CD4-positive, alpha-beta memory T cell (primary cell): ENCODE measurements at regions not wholly inside any gene's neighbourhood (a gene's known extent, or its start where the extent isn't known, plus 50 kb on each side); places are given as distances from the start of the nearest gene placed in this dataset.
"Not testable (repeated sequence)": the region's sequence is repeated elsewhere in the genome, so short reads cannot be mapped to it uniquely, and the experiment has no call there.

Experiments used
- CTCF ChIA-PET: fragments of 350-600 bp; sonication (Branson Sonifier 250); formaldehyde crosslinking; loops from one replicate; lab custom pipeline; 2021; ENCODE audit warnings: inconsistent platforms; ENCODE audit not compliant: partially characterized antibody; lab: Charles Lee
- POLR2A ChIA-PET: fragments of 350-600 bp; sonication (Branson Sonifier 250); formaldehyde crosslinking; loops from one replicate; lab custom pipeline; 2021; ENCODE audit not compliant: partially characterized antibody; lab: Charles Lee
- DNase-seq, 5 donors: peaks; one replicate each; pipeline versions ENCODE4 v3.0.0 to v3.0.0-alpha.2; 2020 to 2022; ENCODE audit warnings: mixed read lengths in 1 of 5
- H3K27ac ChIP-seq: one replicate; pipeline ENCODE4 v1.7.0; 2013; ENCODE audit warnings: low read depth, low read length
- H3K27me3 ChIP-seq: 2 replicates; pipeline ENCODE4 v1.7.0; 2013; ENCODE audit warnings: mild to moderate bottlenecking, low read length, moderate library complexity; ENCODE audit not compliant: insufficient read depth
- H3K36me3 ChIP-seq: 2 replicates; pipeline ENCODE4 v1.7.0; 2013; ENCODE audit warnings: mild to moderate bottlenecking, low read length, moderate library complexity; ENCODE audit not compliant: insufficient read depth
- H3K4me1 ChIP-seq: 2 replicates; pipeline ENCODE4 v1.7.0; 2013; ENCODE audit warnings: mild to moderate bottlenecking, low read length, moderate library complexity; ENCODE audit not compliant: insufficient read depth
- H3K4me3 ChIP-seq, 2 donors: one replicate each; pipeline ENCODE4 v1.7.0; 2013; ENCODE audit warnings: low read length in 2 of 2, mild to moderate bottlenecking in 1 of 2
- H3K9me3 ChIP-seq, 2 donors: one replicate each; pipeline ENCODE4 v1.7.0; 2013; ENCODE audit warnings: low read length in 2 of 2, control low read depth in 1 of 2; ENCODE audit not compliant: control insufficient read depth in 1 of 2
- H3K27ac Mint-ChIP-seq, 7 donors: one replicate each; pipeline ENCODE4 v1.8.0; 2020 to 2021; ENCODE audit warnings: mixed read lengths in 7 of 7, mild to moderate bottlenecking in 6 of 7, inconsistent platforms in 3 of 7, moderate library complexity in 3 of 7
- H3K27me3 Mint-ChIP-seq, 2 donors: one replicate each; pipeline ENCODE4 v1.8.0; 2020 to 2021; ENCODE audit warnings: mixed read lengths in 2 of 2
- H3K36me3 Mint-ChIP-seq, 2 donors: one replicate each; pipeline ENCODE4 v1.8.0; 2020 to 2021; ENCODE audit warnings: mixed read lengths in 2 of 2, inconsistent platforms in 1 of 2, mild to moderate bottlenecking in 1 of 2
- H3K4me1 Mint-ChIP-seq, 4 donors: one replicate each; pipeline ENCODE4 v1.8.0; 2020 to 2021; ENCODE audit warnings: mixed read lengths in 4 of 4, mild to moderate bottlenecking in 1 of 4
- H3K4me3 Mint-ChIP-seq, 8 donors: one replicate each; pipeline ENCODE4 v1.8.0; 2020 to 2021; ENCODE audit warnings: mixed read lengths in 8 of 8, mild to moderate bottlenecking in 7 of 8, moderate library complexity in 6 of 8, inconsistent platforms in 3 of 8
- H3K9me3 Mint-ChIP-seq, 8 donors: one replicate each; pipeline ENCODE4 v1.8.0; 2020 to 2021; ENCODE audit warnings: mixed read lengths in 8 of 8, mild to moderate bottlenecking in 5 of 8, inconsistent platforms in 3 of 8, moderate library complexity in 1 of 8
- intact Hi-C: fragments of 100-400 bp; cut with micrococcal nuclease; formaldehyde crosslinking; loops from one replicate; pipeline ENCODE4 v1.15.1; 2023

DNA sequence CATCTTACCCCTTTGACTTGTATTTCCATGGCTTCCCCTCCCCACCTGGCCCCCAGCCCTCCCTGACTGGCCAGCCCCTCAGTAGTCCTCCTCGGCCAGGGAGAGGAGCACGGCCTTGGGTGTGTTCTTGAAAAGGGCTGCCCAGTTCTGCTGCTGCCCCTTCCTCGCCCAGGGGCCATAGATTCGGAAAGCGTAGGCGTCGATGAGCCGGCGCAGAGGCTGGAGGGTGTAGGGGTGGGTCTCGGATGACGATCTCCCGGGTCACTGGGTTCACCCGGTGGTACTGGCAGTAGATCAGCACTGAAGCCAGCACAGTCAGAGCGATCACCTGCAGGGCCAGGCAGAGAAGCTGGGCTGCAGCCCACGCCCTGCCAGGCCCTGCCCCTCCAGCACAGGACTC, 71.7 kb downstream of the ZNF479 start:
- not testable (repeated sequence) for H3K9me3 Mint-ChIP-seq

GRCh38 chr7:57016341-57016740, 115.9 kb downstream of the ZNF479 start:
- H3K4me3 Mint-ChIP-seq, H3K27ac ChIP-seq, H3K4me1 ChIP-seq, DNase-seq, H3K4me1 Mint-ChIP-seq, POLR2A ChIA-PET, H3K27me3 ChIP-seq, H3K27ac Mint-ChIP-seq, H3K36me3 Mint-ChIP-seq, H3K4me3 ChIP-seq, H3K27me3 Mint-ChIP-seq, H3K9me3 ChIP-seq, H3K36me3 ChIP-seq, intact Hi-C loops, H3K9me3 Mint-ChIP-seq, CTCF ChIA-PET: not testable (repeated sequence)

More for the DNA sequence above, 71.7 kb downstream of the ZNF479 start:
- H3K36me3 Mint-ChIP-seq, POLR2A ChIA-PET, H3K4me1 ChIP-seq, H3K36me3 ChIP-seq, H3K27ac Mint-ChIP-seq, DNase-seq, intact Hi-C loops, H3K27me3 Mint-ChIP-seq, H3K27ac ChIP-seq, H3K27me3 ChIP-seq, CTCF ChIA-PET, H3K4me3 ChIP-seq, H3K4me3 Mint-ChIP-seq, H3K9me3 ChIP-seq, H3K4me1 Mint-ChIP-seq: not testable (repeated sequence)

DNA sequence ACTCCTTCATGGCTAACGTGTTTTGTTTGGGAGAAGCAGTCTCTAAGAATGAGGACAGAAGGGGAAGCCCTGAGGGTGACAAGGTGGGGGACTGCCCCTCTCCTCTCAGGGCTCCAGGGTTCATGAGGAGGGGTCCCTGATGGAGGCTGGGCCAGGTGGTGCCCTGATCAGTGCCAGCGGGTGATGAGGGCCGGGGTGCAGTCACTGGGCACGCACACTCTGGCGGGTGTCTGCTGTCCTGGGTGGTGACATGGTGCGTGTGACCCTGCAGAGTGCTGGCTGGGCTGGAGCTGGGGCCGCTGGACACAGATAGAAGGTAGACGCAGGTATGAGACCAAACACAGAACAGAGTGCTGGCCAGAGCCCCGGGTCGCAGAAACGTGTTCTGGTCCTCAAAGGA, 118.5 kb downstream of the ZNF479 start:
- intact Hi-C loops, H3K27me3 ChIP-seq, H3K36me3 Mint-ChIP-seq, H3K4me1 ChIP-seq, H3K4me1 Mint-ChIP-seq, H3K27me3 Mint-ChIP-seq, POLR2A ChIA-PET, H3K36me3 ChIP-seq, H3K27ac Mint-ChIP-seq, H3K9me3 Mint-ChIP-seq, H3K4me3 ChIP-seq, H3K27ac ChIP-seq, H3K9me3 ChIP-seq, DNase-seq, H3K4me3 Mint-ChIP-seq, CTCF ChIA-PET: not testable (repeated sequence)

- H3K27ac ChIP-seq, H3K27ac Mint-ChIP-seq, H3K9me3 Mint-ChIP-seq, H3K36me3 ChIP-seq, H3K36me3 Mint-ChIP-seq, H3K4me1 ChIP-seq, H3K27me3 Mint-ChIP-seq, H3K27me3 ChIP-seq, H3K4me1 Mint-ChIP-seq, CTCF ChIA-PET, H3K9me3 ChIP-seq, H3K4me3 ChIP-seq, H3K4me3 Mint-ChIP-seq, POLR2A ChIA-PET, DNase-seq, intact Hi-C loops: not testable (repeated sequence)
These were observed 119.3 kb downstream of the ZNF479 start for GRCh38 chr7:57012907-57013306.

DNA sequence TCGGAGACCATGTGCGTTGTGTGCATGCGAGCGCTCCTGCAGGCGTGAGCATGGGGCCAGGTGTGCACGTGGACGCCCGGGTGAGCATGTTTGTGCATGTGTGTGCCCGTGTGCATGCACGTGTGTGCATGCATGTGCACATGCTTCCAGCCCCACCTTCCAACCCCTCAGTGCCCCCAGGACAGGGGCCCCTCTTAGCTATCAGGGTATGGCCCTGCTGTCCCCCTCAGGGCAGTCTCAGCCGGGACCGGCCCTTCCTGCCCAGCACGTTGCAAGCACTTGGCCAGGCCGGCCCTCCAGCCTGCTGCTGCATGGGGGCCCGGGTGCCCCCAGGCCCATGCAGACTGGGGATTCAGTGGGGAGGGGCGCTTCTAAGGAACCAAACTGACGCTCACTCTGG, 123.0 kb downstream of the ZNF479 start:
- not testable (repeated sequence) for H3K36me3 Mint-ChIP-seq, H3K4me1 ChIP-seq

DNA sequence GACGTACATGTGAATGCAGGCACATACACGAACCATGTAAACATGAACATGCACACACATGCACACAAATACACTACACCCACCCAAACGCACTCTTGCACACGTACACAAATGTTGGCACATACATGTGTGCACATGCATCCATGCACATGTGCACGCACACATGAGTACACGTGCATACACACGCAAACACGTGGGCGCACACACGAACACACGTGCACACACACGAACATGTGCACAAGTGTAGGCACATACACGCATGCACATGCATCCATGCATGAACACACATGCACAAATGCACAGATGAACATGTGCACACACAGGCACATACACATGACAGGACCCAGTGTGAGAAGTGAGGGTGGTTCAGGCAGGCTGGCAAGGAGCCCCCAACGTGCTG, 126.3 kb downstream of the ZNF479 start:
- CTCF ChIA-PET, H3K27ac Mint-ChIP-seq, H3K27me3 Mint-ChIP-seq, H3K4me3 Mint-ChIP-seq, DNase-seq, POLR2A ChIA-PET, H3K36me3 ChIP-seq, H3K9me3 ChIP-seq, H3K4me3 ChIP-seq, H3K4me1 ChIP-seq, H3K9me3 Mint-ChIP-seq, H3K27ac ChIP-seq, H3K4me1 Mint-ChIP-seq, H3K36me3 Mint-ChIP-seq, intact Hi-C loops, H3K27me3 ChIP-seq: not testable (repeated sequence)

More for the DNA sequence above, 123.0 kb downstream of the ZNF479 start:
- H3K27ac ChIP-seq, intact Hi-C loops, H3K9me3 ChIP-seq, H3K27me3 Mint-ChIP-seq, H3K9me3 Mint-ChIP-seq, H3K4me3 ChIP-seq, H3K27me3 ChIP-seq, H3K4me3 Mint-ChIP-seq, H3K27ac Mint-ChIP-seq, CTCF ChIA-PET, DNase-seq, POLR2A ChIA-PET, H3K36me3 ChIP-seq, H3K4me1 Mint-ChIP-seq: not testable (repeated sequence)

DNA sequence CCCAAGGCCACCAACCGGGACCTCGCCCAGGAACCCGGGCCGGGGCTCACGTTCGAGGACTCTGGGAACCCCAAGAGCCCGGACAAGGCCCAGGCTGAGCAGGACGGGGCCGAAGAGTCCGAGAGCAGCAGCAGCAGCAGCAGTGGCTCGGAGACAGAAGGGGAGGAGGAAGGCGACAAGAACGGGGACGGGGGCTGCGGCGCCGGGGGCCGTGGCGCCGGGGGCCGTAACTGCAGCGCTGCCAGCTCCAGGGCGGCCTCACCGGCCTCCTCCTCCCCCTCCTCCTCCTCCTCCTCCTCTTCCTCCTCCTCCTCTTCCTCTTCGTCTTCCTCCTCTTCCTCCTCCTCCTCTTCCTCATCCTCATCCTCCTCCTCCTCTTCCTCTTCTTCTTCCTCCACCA, 128.4 kb downstream of the ZNF479 start:
- H3K9me3 Mint-ChIP-seq, H3K4me3 ChIP-seq, CTCF ChIA-PET, H3K36me3 Mint-ChIP-seq, H3K4me3 Mint-ChIP-seq, H3K27me3 ChIP-seq, DNase-seq, H3K27me3 Mint-ChIP-seq, POLR2A ChIA-PET, intact Hi-C loops, H3K9me3 ChIP-seq, H3K36me3 ChIP-seq, H3K4me1 Mint-ChIP-seq, H3K27ac Mint-ChIP-seq, H3K4me1 ChIP-seq, H3K27ac ChIP-seq: not testable (repeated sequence)

- H3K27ac Mint-ChIP-seq, H3K27me3 ChIP-seq, H3K27ac ChIP-seq, CTCF ChIA-PET, H3K9me3 Mint-ChIP-seq, H3K27me3 Mint-ChIP-seq, POLR2A ChIA-PET, H3K9me3 ChIP-seq, H3K4me3 ChIP-seq, H3K36me3 ChIP-seq, H3K36me3 Mint-ChIP-seq, H3K4me1 ChIP-seq, DNase-seq, H3K4me3 Mint-ChIP-seq, intact Hi-C loops, H3K4me1 Mint-ChIP-seq: not testable (repeated sequence)
These were observed 130.3 kb downstream of the ZNF479 start for GRCh38 chr7:57001926-57002325.
